Esophagus (tissue), 2 donors: ENCODE measurements at regions not wholly inside any gene's neighbourhood (a gene's known extent, or its start where the extent isn't known, plus 50 kb on each side); places are given as distances from the start of the nearest gene placed in this dataset.

Experiments
- H3K27ac ChIP-seq, 2 donors: one replicate each; pipeline ENCODE4 v1.5.1; 2013; ENCODE audit warnings: low read depth in 2 of 2, mild to moderate bottlenecking in 2 of 2, inconsistent platforms in 1 of 2, low read length in 1 of 2, moderate library complexity in 1 of 2
- H3K27me3 ChIP-seq, 2 donors: one replicate each; pipeline ENCODE4 v1.6.1; 2013; ENCODE audit warnings: low read length in 2 of 2, control low read depth in 1 of 2, mild to moderate bottlenecking in 1 of 2; ENCODE audit not compliant: insufficient read depth in 2 of 2, control insufficient read depth in 1 of 2
- H3K36me3 ChIP-seq, 2 donors: one replicate each; pipeline ENCODE4 v1.6.1; 2013; ENCODE audit warnings: low read length in 1 of 2; ENCODE audit not compliant: control insufficient read depth in 2 of 2, insufficient read depth in 2 of 2
- H3K4me1 ChIP-seq, 2 donors: one replicate each; pipeline ENCODE4 v1.6.1; 2013; ENCODE audit warnings: low read length in 1 of 2; ENCODE audit not compliant: control insufficient read depth in 2 of 2, insufficient read depth in 2 of 2
- H3K4me3 ChIP-seq, 2 donors: one replicate each; pipeline ENCODE4 v1.5.1; 2013; ENCODE audit warnings: low read length in 2 of 2, mild to moderate bottlenecking in 2 of 2, low read depth in 1 of 2, moderate library complexity in 1 of 2
- H3K9me3 ChIP-seq, 2 donors: one replicate each; pipeline ENCODE4 v1.6.1; 2013; ENCODE audit warnings: mild to moderate bottlenecking in 2 of 2, low read depth in 1 of 2, low read length in 1 of 2, moderate library complexity in 1 of 2; ENCODE audit not compliant: control insufficient read depth in 2 of 2, insufficient read depth in 1 of 2
- WGBS, 2 donors: extraction: QIAGEN DNeasy Blood & Tissue Kit; methylation state at CpG; one replicate each; pipeline ENCODE4 v1.1.7; 2013; 5-methylcytosine and 5-hydroxymethylcytosine counted together
- donor health status: healthy with polysubstance abuse.
- donor health status: Bipolar disorder and iron deficiency.

GRCh38 chr16:64236316-64236715 is 885.5 kb downstream of the CDH11 start:
- H3K9me3 ChIP-seq = peaks cover 0 to 7% of the 10 kb centered on the region in 2 donors
- no peaks in the 10 kb centered on the region for H3K27me3 ChIP-seq
- WGBS, 2 donors = 42 to 52% methylated on average over 3 of the region's 3 CpGs
- H3K36me3 ChIP-seq = no peaks in the 10 kb centered on the region
- H3K4me3 ChIP-seq = no peak overlapping the region
- no peak overlapping the region for H3K27ac ChIP-seq
- no peaks in the 10 kb centered on the region for H3K4me1 ChIP-seq

- 84 to 88% methylated on average over 3 of the region's 3 CpGs for WGBS, 2 donors
- Histone ChIP-seq H3K27ac (no peak overlapping the region), H3K36me3 (no peaks in the 10 kb centered on the region)
Measured at GRCh38 chr16:64234200-64234599, 887.7 kb downstream of the CDH11 start.

GRCh38 chr16:64225696-64226095 is 896.2 kb downstream of the CDH11 start:
- Histone ChIP-seq H3K9me3 (no peaks in the 10 kb centered on the region), H3K4me3 (no peak overlapping the region), H3K27ac (no peak overlapping the region), H3K36me3 (no peaks in the 10 kb centered on the region), H3K4me1 (no peaks in the 10 kb centered on the region), H3K27me3 (no peaks in the 10 kb centered on the region)
- 33 to 69% methylated on average over 2 of the region's 2 CpGs for WGBS, 2 donors

More at GRCh38 chr16:64234200-64234599, 887.7 kb downstream of the CDH11 start:
- Histone ChIP-seq H3K4me1 (no peaks in the 10 kb centered on the region), H3K27me3 (no peaks in the 10 kb centered on the region), H3K4me3 (no peak overlapping the region), H3K9me3 (peaks cover 0 to 7% of the 10 kb centered on the region in 2 donors)

DNA sequence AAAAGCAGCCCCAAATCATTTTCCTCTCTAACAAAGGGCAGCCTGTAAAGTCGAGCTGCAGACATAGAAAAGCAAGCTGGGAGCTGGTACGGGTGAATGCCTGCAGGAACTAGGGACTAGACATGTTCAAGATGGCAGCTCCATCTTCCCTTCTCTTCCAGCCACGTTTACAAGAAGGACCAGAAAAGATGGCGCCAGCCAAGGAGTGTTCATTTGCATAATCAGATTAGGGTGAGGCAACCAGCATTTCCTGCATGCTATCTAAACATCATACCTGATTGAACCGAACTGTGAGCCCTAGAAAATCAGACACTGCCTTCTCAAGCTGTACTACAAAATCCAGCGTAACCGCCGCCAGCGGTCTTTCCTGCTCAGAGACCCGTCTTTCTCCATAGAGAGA is 896.8 kb downstream of the CDH11 start:
- Histone ChIP-seq H3K4me1 (no peaks in the 10 kb centered on the region), H3K9me3 (no peaks in the 10 kb centered on the region), H3K36me3 (no peaks in the 10 kb centered on the region), H3K27ac (no peak overlapping the region), H3K27me3 (no peaks in the 10 kb centered on the region), H3K4me3 (no peak overlapping the region)
- WGBS, 2 donors = 65 to 69% methylated on average over 10 of the region's 10 CpGs

DNA sequence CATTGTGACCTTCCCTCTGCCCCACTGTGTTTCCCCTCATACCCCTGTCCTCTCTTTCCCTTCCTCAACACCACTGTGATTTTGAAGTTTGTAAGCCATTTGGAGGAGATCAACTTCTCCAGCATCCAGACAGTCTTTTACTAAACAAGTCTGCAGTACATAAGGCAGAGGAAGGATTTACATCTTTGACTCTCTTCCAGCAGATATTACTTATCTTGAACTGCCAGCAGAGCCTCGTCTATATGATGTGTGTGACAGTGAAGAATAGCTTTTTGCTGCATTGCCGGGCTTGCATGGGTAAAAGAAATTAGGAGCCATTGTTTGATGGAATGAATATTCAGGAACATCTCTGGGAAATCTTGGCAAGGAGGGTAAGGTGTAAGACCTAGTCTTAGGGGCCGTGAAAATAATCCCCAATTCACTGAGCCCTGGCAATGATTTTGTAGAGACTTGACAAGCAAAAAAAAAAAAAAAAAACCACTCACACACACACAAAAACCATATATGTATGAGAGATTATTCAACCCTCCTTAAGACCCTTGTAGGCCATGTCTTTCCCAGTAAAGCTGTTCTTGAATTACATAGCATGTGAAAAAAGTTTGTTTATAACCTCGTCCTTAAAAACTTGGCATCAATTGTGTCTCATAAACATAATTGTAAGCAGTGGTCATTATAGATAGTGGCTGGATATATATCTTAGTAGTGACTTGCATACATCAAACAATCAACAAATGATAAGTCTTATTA is 903.9 kb downstream of the CDH11 start:
- Histone ChIP-seq H3K36me3 (no peaks in the 10 kb centered on the region), H3K27me3 (no peaks in the 10 kb centered on the region), H3K4me3 (no peak overlapping the region), H3K27ac (no peak overlapping the region), H3K9me3 (no peaks in the 10 kb centered on the region), H3K4me1 (no peaks in the 10 kb centered on the region)
- 43% methylated on average over 4 of the region's 4 CpGs for WGBS, 2 donors

DNA sequence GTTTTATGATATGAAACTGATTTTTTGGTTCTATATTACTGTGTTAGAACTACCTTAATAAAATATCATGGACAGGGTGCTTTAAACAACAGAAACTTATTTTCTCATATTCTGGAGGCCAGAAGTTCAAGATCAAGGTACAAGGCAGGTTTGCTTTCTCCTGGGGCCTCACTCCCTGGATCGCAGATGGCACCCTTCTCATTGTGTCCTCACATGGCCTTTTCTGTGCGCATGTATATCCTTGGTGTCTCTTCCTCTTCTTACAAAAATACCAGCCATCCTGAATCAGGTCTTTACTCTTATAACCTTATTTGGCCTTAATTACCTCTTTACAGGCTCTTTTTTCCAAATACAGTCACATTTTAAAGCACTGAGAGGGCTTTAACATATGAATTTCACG is 906.1 kb downstream of the CDH11 start:
- Histone ChIP-seq H3K4me3 (no peak overlapping the region), H3K27me3 (no peaks in the 10 kb centered on the region), H3K9me3 (no peaks in the 10 kb centered on the region), H3K4me1 (no peaks in the 10 kb centered on the region), H3K36me3 (no peaks in the 10 kb centered on the region), H3K27ac (no peak overlapping the region)
- 90 to 92% methylated on average over 3 of the region's 3 CpGs for WGBS, 2 donors

DNA sequence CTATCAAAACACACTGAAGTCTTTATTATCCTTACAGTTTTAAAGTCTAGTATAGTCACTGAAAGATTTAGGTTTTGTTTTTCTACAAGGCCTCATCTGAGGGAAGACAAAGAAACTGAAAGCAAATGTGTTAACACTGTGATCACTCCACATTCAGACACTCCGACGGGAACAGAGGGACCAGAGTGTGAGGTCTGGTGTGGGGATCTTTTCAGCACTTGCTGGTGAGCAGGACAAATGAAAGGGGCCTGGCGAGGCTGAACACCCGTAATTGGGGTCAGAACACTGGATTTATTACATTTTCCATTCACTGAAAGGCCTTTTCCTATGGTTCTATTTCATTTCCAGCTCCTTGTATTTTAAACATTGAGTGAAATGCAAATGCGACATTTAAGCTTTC is 910.5 kb downstream of the CDH11 start:
- Histone ChIP-seq H3K9me3 (no peaks in the 10 kb centered on the region), H3K4me3 (no peak overlapping the region), H3K27ac (no peak overlapping the region), H3K27me3 (no peaks in the 10 kb centered on the region), H3K4me1 (no peaks in the 10 kb centered on the region), H3K36me3 (no peaks in the 10 kb centered on the region)
- 72 to 73% methylated on average over 5 of the region's 5 CpGs for WGBS, 2 donors

- Histone ChIP-seq H3K4me1 (no peaks in the 10 kb centered on the region), H3K27me3 (no peaks in the 10 kb centered on the region), H3K4me3 (no peak overlapping the region), H3K9me3 (no peaks in the 10 kb centered on the region), H3K27ac (no peak overlapping the region), H3K36me3 (no peaks in the 10 kb centered on the region)
- WGBS, 2 donors = 67% methylated on average over 2 of the region's 2 CpGs
Measured at GRCh38 chr16:64206862-64207261, 915.0 kb downstream of the CDH11 start.

DNA sequence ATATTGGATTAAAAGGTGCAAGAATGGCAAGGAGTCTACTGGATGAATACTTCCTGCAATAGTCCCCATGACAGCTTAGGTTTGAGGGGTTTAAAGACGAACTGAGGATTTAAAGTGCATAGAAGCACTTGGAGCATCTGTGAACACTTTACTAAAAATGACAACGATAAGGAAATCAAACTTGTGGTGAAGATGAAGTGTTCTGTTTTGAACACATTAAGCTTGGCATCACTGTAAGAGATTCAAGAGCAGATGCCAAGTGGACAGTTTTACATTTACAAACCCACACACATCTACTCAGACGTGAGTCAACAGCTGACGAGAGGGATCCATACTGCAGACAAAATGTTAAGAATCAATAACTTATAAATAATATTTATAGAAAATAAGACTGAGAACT is 918.7 kb downstream of the CDH11 start:
- Histone ChIP-seq H3K27me3 (no peaks in the 10 kb centered on the region), H3K36me3 (no peaks in the 10 kb centered on the region), H3K4me3 (no peak overlapping the region), H3K27ac (no peak overlapping the region), H3K4me1 (no peaks in the 10 kb centered on the region), H3K9me3 (no peaks in the 10 kb centered on the region)
- 74 to 78% methylated on average over 4 of the region's 4 CpGs for WGBS, 2 donors

DNA sequence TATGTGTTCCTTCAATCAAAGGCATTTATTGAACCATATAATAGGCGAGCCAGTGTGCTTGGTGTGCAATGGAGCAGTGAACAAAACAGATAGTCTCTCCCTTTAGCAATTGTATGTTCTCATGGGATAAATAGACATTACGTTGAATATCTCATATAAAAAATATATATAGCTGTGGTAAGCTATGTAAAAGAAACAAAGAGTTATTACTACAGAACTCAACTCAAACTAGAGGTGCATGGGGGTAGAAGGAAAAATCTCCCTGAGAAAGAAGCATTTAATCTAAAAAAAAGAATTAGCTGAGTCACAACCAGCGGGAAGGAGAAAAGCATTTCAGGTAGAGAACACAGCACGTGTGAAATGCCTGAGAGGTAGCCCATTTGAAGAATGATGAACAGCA is 919.3 kb downstream of the CDH11 start:
- WGBS, 2 donors = 73 to 81% methylated on average over 4 of the region's 4 CpGs
- H3K9me3 ChIP-seq = no peaks in the 10 kb centered on the region
- H3K4me1 ChIP-seq = no peaks in the 10 kb centered on the region
- H3K4me3 ChIP-seq = no peak overlapping the region
- H3K27me3 ChIP-seq = no peaks in the 10 kb centered on the region
- no peak overlapping the region for H3K27ac ChIP-seq
- H3K36me3 ChIP-seq = no peaks in the 10 kb centered on the region
